ENCODE measurements at regions not wholly inside any gene's neighbourhood (a gene's known extent, or its start where the extent isn't known, plus 50 kb on each side); places are given as distances from the start of the nearest gene placed in this dataset.

- TF ChIP-seq CTCF (IDR thresholded peaks at IDR 0.05) (no peak), POLR2AphosphoS5 (IDR thresholded peaks at IDR 0.05) (no peak), POLR2A (IDR thresholded peaks at IDR 0.05) (no peak), EP300 (IDR thresholded peaks at IDR 0.05) (no peak)
Measured at GRCh38 chr10:108090476-108091215, 926.1 kb upstream of the SORCS1 start.

Data from upper lobe of left lung (tissue), 4 donors.